Ishikawa (cell line): ENCODE measurements at regions not wholly inside any gene's neighbourhood (a gene's known extent, or its start where the extent isn't known, plus 50 kb on each side); places are given as distances from the start of the nearest gene placed in this dataset.

Experiments used
- CEBPB ChIP-seq: IDR thresholded peaks from 2 replicates; pipeline ENCODE4 v1.6.1; 2012
- CREB1 ChIP-seq: IDR thresholded peaks from 2 replicates; pipeline ENCODE4 v1.6.1; 2012; ENCODE audit warnings: low read depth
- EGR1 ChIP-seq: IDR thresholded peaks from 2 replicates; pipeline ENCODE4 v1.6.1; 2012
- EP300 ChIP-seq: IDR thresholded peaks from 2 replicates; pipeline ENCODE4 v1.6.1; 2012; ENCODE audit warnings: borderline replicate concordance
- FOXM1 ChIP-seq: IDR thresholded peaks from 2 replicates; pipeline ENCODE4 v1.6.1; 2012; ENCODE audit warnings: low read depth, borderline replicate concordance
- NFIC ChIP-seq: IDR thresholded peaks from 2 replicates; pipeline ENCODE4 v1.6.1; 2012
- RAD21 ChIP-seq: IDR thresholded peaks from 2 replicates; pipeline ENCODE4 v1.6.1; 2012; ENCODE audit warnings: low read depth
- TAF1 ChIP-seq: IDR thresholded peaks from 2 replicates; pipeline ENCODE4 v1.6.1; 2012; ENCODE audit warnings: low read depth, mild to moderate bottlenecking
- TCF12 ChIP-seq: IDR thresholded peaks from 2 replicates; pipeline ENCODE4 v1.6.1; 2012; ENCODE audit warnings: low read depth
- TEAD4 ChIP-seq: IDR thresholded peaks from 2 replicates; pipeline ENCODE4 v1.6.1; 2012
- YY1 ChIP-seq: IDR thresholded peaks from 2 replicates; pipeline ENCODE4 v1.6.1; 2012; ENCODE audit warnings: low read depth
- ZBTB7A ChIP-seq: IDR thresholded peaks from 2 replicates; pipeline ENCODE4 v1.6.1; 2012; ENCODE audit warnings: low read depth
- TF ChIP-seq, protein P1 (sequence below): IDR thresholded peaks from 2 replicates; pipeline ENCODE4 v1.6.1; 2012
- TF ChIP-seq, protein P2 (sequence below): IDR thresholded peaks from 2 replicates; pipeline ENCODE4 v1.6.1; 2012
- TF ChIP-seq, protein P3 (sequence below): IDR thresholded peaks from 2 replicates; pipeline ENCODE4 v1.6.1; 2012; ENCODE audit warnings: low read depth, mild to moderate bottlenecking

DNA sequence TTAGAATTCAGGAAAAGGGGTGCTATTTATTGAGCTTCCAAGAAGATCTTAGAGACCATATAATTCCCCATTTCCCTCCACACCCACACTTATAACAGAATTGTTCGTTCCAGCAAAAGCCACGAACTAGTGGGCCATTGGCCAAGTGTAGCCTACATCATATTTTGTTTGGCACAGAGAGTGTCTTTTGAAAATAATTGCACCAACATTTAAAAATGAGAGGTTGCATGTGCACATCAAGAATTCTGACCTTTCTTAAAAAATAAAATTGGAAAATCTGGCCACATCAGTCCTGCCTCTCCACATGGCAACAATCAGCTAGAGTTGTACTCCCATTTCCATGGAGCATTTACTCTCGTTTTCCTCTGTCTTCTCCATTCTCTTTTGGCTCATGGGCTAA is 655.5 kb upstream of the FANCL start:
- TF ChIP-seq TAF1 (no peak), YY1 (no peak), RAD21 (no peak), CEBPB (no peak), TCF12 (no peak)
- TF ChIP-seq, protein P1, sequence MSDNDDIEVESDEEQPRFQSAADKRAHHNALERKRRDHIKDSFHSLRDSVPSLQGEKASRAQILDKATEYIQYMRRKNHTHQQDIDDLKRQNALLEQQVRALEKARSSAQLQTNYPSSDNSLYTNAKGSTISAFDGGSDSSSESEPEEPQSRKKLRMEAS: no peak

DNA sequence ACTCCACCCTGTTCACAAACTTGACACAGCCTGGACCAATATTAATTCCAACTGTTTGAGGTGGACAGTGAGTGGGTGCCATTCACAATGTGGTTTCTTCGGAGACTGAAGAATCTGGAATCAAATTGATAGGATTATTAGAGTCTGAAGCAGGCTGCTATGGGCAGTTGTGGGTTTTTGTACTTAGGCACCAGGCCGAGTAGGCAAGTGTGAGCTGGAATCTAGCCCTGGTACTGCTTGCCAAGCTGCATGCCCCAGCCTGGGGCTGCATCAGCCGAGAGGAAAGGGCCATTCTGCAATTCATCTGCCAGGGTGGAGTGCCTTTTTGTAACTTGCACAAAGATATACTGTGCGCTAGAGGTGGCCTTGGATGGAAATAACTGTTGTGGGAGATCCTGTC is 654.7 kb upstream of the FANCL start:
- TF ChIP-seq, protein P1: no peak
- TF ChIP-seq CEBPB (no peak), EP300 (no peak), YY1 (no peak), CREB1 (no peak), TEAD4 (no peak), FOXM1 (no peak), NFIC (no peak), EGR1 (no peak)
- TF ChIP-seq, protein P2, sequence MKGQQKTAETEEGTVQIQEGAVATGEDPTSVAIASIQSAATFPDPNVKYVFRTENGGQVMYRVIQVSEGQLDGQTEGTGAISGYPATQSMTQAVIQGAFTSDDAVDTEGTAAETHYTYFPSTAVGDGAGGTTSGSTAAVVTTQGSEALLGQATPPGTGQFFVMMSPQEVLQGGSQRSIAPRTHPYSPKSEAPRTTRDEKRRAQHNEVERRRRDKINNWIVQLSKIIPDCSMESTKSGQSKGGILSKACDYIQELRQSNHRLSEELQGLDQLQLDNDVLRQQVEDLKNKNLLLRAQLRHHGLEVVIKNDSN: no peak
- TF ChIP-seq, protein P3, sequence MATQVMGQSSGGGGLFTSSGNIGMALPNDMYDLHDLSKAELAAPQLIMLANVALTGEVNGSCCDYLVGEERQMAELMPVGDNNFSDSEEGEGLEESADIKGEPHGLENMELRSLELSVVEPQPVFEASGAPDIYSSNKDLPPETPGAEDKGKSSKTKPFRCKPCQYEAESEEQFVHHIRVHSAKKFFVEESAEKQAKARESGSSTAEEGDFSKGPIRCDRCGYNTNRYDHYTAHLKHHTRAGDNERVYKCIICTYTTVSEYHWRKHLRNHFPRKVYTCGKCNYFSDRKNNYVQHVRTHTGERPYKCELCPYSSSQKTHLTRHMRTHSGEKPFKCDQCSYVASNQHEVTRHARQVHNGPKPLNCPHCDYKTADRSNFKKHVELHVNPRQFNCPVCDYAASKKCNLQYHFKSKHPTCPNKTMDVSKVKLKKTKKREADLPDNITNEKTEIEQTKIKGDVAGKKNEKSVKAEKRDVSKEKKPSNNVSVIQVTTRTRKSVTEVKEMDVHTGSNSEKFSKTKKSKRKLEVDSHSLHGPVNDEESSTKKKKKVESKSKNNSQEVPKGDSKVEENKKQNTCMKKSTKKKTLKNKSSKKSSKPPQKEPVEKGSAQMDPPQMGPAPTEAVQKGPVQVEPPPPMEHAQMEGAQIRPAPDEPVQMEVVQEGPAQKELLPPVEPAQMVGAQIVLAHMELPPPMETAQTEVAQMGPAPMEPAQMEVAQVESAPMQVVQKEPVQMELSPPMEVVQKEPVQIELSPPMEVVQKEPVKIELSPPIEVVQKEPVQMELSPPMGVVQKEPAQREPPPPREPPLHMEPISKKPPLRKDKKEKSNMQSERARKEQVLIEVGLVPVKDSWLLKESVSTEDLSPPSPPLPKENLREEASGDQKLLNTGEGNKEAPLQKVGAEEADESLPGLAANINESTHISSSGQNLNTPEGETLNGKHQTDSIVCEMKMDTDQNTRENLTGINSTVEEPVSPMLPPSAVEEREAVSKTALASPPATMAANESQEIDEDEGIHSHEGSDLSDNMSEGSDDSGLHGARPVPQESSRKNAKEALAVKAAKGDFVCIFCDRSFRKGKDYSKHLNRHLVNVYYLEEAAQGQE: no peak

DNA sequence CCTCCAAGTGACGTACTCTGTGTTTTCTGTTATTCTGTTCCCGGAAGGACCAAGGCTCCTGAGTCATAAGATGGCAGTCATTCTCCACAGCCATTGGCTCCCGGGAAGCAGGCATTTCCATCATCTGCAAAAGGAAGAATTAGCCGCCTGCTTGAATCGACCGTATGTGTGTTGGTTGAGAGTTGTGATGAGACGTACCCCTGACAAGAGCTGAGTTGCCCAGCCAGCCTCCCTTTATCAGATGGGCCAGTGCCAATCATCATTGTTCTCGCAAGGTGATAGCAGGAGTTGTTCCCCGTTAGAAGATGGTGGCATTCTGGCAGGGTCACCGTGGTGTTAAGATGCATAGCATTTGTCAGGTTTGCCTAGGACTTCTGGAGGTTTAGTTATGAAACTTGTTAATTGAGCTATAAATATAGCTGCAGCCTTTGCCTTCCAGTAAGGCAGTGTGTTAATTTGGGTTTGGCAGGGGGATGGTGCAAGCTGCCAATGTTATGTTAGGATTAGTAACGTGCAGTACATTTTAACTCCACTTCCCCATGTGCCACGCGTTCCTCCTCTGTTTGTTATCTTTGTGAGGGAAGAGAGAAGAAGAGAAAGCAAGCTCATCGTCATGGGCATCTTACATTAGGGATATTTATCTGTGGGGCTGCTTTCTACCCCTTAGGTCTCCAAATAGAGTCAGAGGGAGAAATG is 652.7 kb upstream of the FANCL start:
- TF ChIP-seq CREB1 (no peak), RAD21 (no peak), TCF12 (no peak), YY1 (no peak), EP300 (no peak), CEBPB (no peak)

DNA sequence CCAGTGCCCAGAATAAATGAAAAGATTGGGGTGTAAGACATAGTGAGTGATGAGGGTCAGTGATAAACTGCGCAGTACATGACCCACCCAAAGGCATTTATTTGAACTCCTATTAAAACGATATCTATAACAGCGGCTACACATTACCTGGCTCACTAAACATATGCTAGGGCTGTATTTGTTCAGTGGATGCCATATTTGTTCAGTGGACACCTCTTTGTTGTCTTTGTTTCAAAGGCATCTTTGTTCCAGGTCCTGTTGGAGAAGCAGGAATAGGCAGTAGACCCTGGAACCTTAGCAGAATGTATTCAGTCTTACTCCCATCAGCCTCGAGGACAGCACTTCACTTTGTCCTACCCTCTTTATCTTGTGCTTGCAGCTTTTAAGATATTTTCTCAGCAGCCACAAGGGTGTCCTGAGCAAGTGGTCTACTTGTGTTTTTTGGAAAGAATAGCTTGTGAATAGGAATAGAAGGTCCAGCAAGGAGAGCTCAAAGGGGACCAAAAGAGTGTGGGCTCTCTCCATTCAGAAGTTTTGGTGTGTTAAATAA is 650.8 kb upstream of the FANCL start:
- no peak for TF ChIP-seq NFIC
- no peak for TF ChIP-seq TAF1
- TF ChIP-seq EP300: no peak
- no peak for TF ChIP-seq ZBTB7A
- TF ChIP-seq FOXM1: no peak
- no peak for TF ChIP-seq TEAD4
- no peak for TF ChIP-seq YY1
- TF ChIP-seq, protein P1: no peak
- TF ChIP-seq, protein P3: no peak
- no peak for TF ChIP-seq RAD21
- TF ChIP-seq EGR1: no peak
- TF ChIP-seq, protein P2: no peak
- TF ChIP-seq TCF12: no peak
- no peak for TF ChIP-seq CEBPB
- no peak for TF ChIP-seq CREB1

DNA sequence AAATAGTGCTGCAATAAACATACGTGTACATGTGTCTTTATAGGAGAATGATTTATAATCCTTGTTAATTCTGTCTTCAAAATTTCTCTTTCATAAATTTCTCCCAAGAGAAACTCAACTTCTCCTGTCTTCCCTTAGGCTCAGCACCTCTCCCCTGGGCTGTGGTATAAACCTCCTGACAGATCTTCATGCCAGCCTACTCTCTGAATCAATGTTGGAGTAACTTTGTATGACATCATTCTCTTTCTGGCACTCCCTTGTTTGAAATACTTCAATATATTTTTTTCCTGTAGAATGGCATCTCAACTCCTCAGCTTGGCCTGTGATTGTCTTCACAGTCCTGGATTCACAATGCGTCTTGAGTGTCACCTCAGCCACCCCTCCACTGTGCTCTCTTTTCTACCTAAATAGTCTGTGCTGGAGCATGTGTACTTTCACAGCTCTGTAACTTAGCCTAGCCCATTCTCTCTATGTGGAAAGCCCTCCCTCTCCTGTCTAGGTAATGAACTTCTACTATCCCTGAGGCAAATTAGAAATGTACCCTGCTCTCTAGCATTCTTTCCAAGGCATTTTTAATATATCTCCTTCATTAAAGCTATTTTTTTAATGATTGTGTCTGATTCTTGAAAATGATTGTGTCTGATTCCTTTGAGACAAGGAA is 649.9 kb upstream of the FANCL start:
- TF ChIP-seq, protein P1: no peak
- TF ChIP-seq RAD21: no peak
- TF ChIP-seq TCF12: no peak
- TF ChIP-seq, protein P3: no peak
- no peak for TF ChIP-seq CEBPB
- no peak for TF ChIP-seq EGR1
- no peak for TF ChIP-seq EP300
- no peak for TF ChIP-seq TAF1
- no peak for TF ChIP-seq FOXM1
- TF ChIP-seq, protein P2: no peak
- TF ChIP-seq ZBTB7A: no peak
- TF ChIP-seq TEAD4: no peak
- no peak for TF ChIP-seq NFIC
- no peak for TF ChIP-seq CREB1
- TF ChIP-seq YY1: no peak
